ENCODE measurements at regions not wholly inside any gene's neighbourhood (a gene's known extent, or its start where the extent isn't known, plus 50 kb on each side); places are given as distances from the start of the nearest gene placed in this dataset.
A peak's percentile ranks its signal among the peaks of the same experiment; 100 is the strongest.

DNA sequence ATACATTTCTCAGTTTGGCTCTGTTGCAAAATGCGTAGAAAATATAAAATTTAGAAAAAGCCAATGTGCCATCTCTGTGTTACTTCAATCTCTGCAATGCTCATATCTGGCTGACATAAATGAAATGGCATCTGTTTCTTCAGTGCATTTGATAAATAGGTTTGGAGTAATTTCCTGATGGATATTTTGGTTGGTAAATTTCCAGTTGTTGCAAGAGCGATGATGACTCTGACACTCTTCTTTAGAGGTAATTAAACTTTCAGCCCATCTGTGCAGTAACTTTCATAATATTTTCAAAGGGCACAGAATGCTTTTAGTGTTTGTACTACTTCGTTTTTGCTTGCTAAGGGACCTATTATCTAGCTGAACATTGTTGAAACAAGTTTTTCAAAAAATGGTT lies 1286.4 kb downstream of the PCDH9 start:
- intact Hi-C loops (cut with DNase I), result no loop called here
- no peaks in the 10 kb centered on the region for H3K27me3 ChIP-seq
- H3K4me3 ChIP-seq, result no peak overlapping the region
- H3K9me3 ChIP-seq, result no peaks in the 10 kb centered on the region
- WGBS, 2 donors, result 59 to 62% methylated on average over 3 of the region's 3 CpGs
- no peak for ATAC-seq
- no peak overlapping the region for H3K27ac ChIP-seq
- DNase-seq, result no peak
- no peaks in the 10 kb centered on the region for H3K4me1 ChIP-seq
- TF ChIP-seq POLR2A (IDR thresholded peaks at IDR 0.05), result no peak
- TF ChIP-seq, protein P1, sequence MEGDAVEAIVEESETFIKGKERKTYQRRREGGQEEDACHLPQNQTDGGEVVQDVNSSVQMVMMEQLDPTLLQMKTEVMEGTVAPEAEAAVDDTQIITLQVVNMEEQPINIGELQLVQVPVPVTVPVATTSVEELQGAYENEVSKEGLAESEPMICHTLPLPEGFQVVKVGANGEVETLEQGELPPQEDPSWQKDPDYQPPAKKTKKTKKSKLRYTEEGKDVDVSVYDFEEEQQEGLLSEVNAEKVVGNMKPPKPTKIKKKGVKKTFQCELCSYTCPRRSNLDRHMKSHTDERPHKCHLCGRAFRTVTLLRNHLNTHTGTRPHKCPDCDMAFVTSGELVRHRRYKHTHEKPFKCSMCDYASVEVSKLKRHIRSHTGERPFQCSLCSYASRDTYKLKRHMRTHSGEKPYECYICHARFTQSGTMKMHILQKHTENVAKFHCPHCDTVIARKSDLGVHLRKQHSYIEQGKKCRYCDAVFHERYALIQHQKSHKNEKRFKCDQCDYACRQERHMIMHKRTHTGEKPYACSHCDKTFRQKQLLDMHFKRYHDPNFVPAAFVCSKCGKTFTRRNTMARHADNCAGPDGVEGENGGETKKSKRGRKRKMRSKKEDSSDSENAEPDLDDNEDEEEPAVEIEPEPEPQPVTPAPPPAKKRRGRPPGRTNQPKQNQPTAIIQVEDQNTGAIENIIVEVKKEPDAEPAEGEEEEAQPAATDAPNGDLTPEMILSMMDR (IDR thresholded peaks at IDR 0.05), result no peak
- H3K36me3 ChIP-seq (replicated peaks in 1 of 2; ENCODE audit: insufficient read depth in 1 of 2, low read depth in 2 of 2), result no peaks in the 10 kb centered on the region

DNA sequence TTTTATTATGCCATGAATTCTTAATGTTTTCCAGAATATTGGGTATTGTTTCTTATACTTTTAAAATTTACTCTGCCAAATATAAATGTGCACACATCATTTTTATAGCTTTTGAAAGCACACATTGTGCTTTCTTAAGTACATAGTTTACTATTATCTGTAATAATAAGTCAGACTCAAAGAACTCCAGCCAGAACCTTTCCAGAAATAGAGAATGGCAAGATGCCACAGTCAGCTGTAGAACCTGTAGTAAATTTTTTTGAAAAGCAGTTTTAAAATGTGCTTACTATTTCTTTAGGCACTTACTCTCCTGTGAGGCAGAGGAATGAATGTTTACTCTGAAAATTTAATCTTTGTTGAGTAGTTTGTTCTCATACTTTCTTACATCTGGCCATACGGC lies 1287.1 kb downstream of the PCDH9 start:
- TF ChIP-seq, protein P1 (IDR thresholded peaks at IDR 0.05), result no peak
- no peak for TF ChIP-seq POLR2A (IDR thresholded peaks at IDR 0.05)
- no peaks in the 10 kb centered on the region for H3K4me1 ChIP-seq
- no peak overlapping the region for H3K4me3 ChIP-seq
- ATAC-seq (no peak), DNase-seq (no peak)
- 38 to 48% methylated on average over 1 of the region's 1 CpG for WGBS, 2 donors
- H3K27me3 ChIP-seq, result no peaks in the 10 kb centered on the region
- no peak overlapping the region for H3K27ac ChIP-seq
- intact Hi-C loops (cut with DNase I), result no loop called here
- H3K36me3 ChIP-seq (replicated peaks in 1 of 2; ENCODE audit: insufficient read depth in 1 of 2, low read depth in 2 of 2), result no peaks in the 10 kb centered on the region
- no peaks in the 10 kb centered on the region for H3K9me3 ChIP-seq

GRCh38 chr13:65940720-65941119 lies 1289.4 kb downstream of the PCDH9 start:
- intact Hi-C loops (cut with DNase I), result no loop called here
- Histone ChIP-seq H3K4me1 (no peaks in the 10 kb centered on the region), H3K9me3 (no peaks in the 10 kb centered on the region), H3K27ac (no peak overlapping the region), H3K4me3 (no peak overlapping the region), H3K36me3 (replicated peaks in 1 of 2; ENCODE audit: insufficient read depth in 1 of 2, low read depth in 2 of 2) (no peaks in the 10 kb centered on the region), H3K27me3 (no peaks in the 10 kb centered on the region)
- ATAC-seq (no peak), DNase-seq (peak in 2 of 4 donors; percentile 10 to 11)
- WGBS, 2 donors, result 20 to 21% methylated on average over 3 of the region's 3 CpGs
- TF ChIP-seq, protein P1 (IDR thresholded peaks at IDR 0.05), result no peak
- no peak for TF ChIP-seq POLR2A (IDR thresholded peaks at IDR 0.05)

GRCh38 chr13:65937251-65937650 lies 1292.9 kb downstream of the PCDH9 start:
- Histone ChIP-seq H3K4me1 (no peaks in the 10 kb centered on the region), H3K27ac (no peak overlapping the region), H3K9me3 (no peaks in the 10 kb centered on the region), H3K36me3 (replicated peaks in 1 of 2; ENCODE audit: insufficient read depth in 1 of 2, low read depth in 2 of 2) (no peaks in the 10 kb centered on the region), H3K4me3 (no peak overlapping the region), H3K27me3 (no peaks in the 10 kb centered on the region)
- DNase-seq (no peak), ATAC-seq (no peak)
- TF ChIP-seq, protein P1 (IDR thresholded peaks at IDR 0.05), result no peak
- TF ChIP-seq POLR2A (IDR thresholded peaks at IDR 0.05), result no peak
- WGBS, 2 donors, result 48 to 51% methylated on average over 2 of the region's 2 CpGs
- intact Hi-C loops (cut with DNase I), result no loop called here

DNA sequence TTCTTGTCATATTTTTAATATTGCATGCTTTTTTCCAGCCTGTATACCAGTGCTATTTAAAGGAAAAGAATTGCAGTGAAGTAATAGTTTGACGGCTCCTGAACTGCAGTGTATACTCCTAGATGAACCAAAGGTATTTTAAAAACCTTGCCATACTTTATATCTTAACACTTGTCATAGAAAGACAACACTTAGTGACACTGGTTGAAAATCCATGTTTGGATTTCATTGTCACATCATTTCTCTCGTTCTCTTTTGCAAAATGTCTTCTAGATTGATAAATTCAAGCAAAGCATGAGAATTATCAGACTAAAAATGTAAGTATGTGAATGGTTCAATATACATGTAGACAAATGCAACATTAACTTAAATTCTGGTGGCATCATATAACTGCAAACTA lies 1293.9 kb downstream of the PCDH9 start:
- Histone ChIP-seq H3K9me3 (no peaks in the 10 kb centered on the region), H3K4me1 (no peaks in the 10 kb centered on the region), H3K36me3 (replicated peaks in 1 of 2; ENCODE audit: insufficient read depth in 1 of 2, low read depth in 2 of 2) (no peaks in the 10 kb centered on the region), H3K27me3 (no peaks in the 10 kb centered on the region), H3K27ac (no peak overlapping the region), H3K4me3 (no peak overlapping the region)
- TF ChIP-seq, protein P1 (IDR thresholded peaks at IDR 0.05), result no peak
- TF ChIP-seq POLR2A (IDR thresholded peaks at IDR 0.05), result no peak
- 53 to 61% methylated on average over 2 of the region's 2 CpGs for WGBS, 2 donors
- no peak for DNase-seq
- intact Hi-C loops (cut with DNase I), result no loop called here
- ATAC-seq, result no peak
